WTC11 (cell line): ENCODE measurements at regions not wholly inside any gene's neighbourhood (a gene's known extent, or its start where the extent isn't known, plus 50 kb on each side); places are given as distances from the start of the nearest gene placed in this dataset.

Experiments used
- ATAC-seq: fragments of 200-7000 bp; cut with Tn5 transposase; 2 replicates; pipeline ENCODE4 v1.10.0; 2021; ENCODE audit warnings: mild to moderate bottlenecking, moderate library complexity
- CTCF ChIA-PET: fragments of 300-600 bp; sonication (Branson Sonifier 250); formaldehyde crosslinking; loops from one replicate; lab custom pipeline; 2021; ENCODE audit warnings: antibody characterized with exemption; lab: Charles Lee
- POLR2A ChIA-PET: fragments of 350-600 bp; sonication (Branson Sonifier 250); formaldehyde crosslinking; loops from one replicate; lab custom pipeline; 2021; ENCODE audit warnings: antibody characterized with exemption; lab: Charles Lee
- DNase-seq: peaks from one replicate; pipeline ENCODE4 v3.0.0; 2021; ENCODE audit warnings: low spot score
- H3K27ac Mint-ChIP-seq: 2 replicates; pipeline ENCODE4 v1.8.0; 2021; ENCODE audit warnings: mixed read lengths
- H3K27me3 Mint-ChIP-seq: 2 replicates; pipeline ENCODE4 v1.8.0; 2021; ENCODE audit warnings: low read depth, mild to moderate bottlenecking, moderate library complexity, mixed read lengths
- H3K36me3 Mint-ChIP-seq: 2 replicates; pipeline ENCODE4 v1.8.0; 2021; ENCODE audit warnings: mixed read lengths
- H3K4me1 Mint-ChIP-seq: 2 replicates; pipeline ENCODE4 v1.8.0; 2022; ENCODE audit warnings: mixed read lengths
- H3K4me3 Mint-ChIP-seq: 2 replicates; pipeline ENCODE4 v1.8.0; 2021; ENCODE audit warnings: mild to moderate bottlenecking, moderate library complexity, mixed read lengths
- H3K9me3 Mint-ChIP-seq: 2 replicates; pipeline ENCODE4 v1.8.0; 2021; ENCODE audit warnings: mixed read lengths
- ATF1 ChIP-seq: sonication (generic); formaldehyde crosslinking; IDR thresholded peaks from 2 replicates; pipeline ENCODE4 v1.8.1; 2023; ENCODE audit warnings: mild to moderate bottlenecking, moderate library complexity, missing genetic modification reagents
- FOXP4 ChIP-seq: sonication (generic); formaldehyde crosslinking; IDR thresholded peaks from 2 replicates; pipeline ENCODE4 v1.8.0; 2022; ENCODE audit warnings: mild to moderate bottlenecking, missing genetic modification reagents
- IRF2 ChIP-seq: sonication (generic); formaldehyde crosslinking; IDR thresholded peaks from 2 replicates; pipeline ENCODE4 v1.8.0; 2022; ENCODE audit warnings: low read depth, missing genetic modification reagents, borderline replicate concordance
- MXD4 ChIP-seq: fragments of 250-450 bp; sonication (Bioruptor Pico); IDR thresholded peaks from 2 replicates; pipeline ENCODE4 v1.8.0; 2021; ENCODE audit warnings: mild to moderate bottlenecking, moderate library complexity, borderline replicate concordance
- NR1H2 ChIP-seq: sonication (generic); formaldehyde crosslinking; IDR thresholded peaks from 2 replicates; pipeline ENCODE4 v1.9.0; 2021; ENCODE audit warnings: mild to moderate bottlenecking, moderate library complexity, missing genetic modification reagents
- NR3C1 ChIP-seq: sonication (generic); formaldehyde crosslinking; conservative IDR thresholded peaks from 2 replicates; pipeline ENCODE4 v1.8.1; 2023; ENCODE audit warnings: low read depth, mild to moderate bottlenecking, missing genetic modification reagents
- OVOL2 ChIP-seq: fragments of 250-450 bp; sonication (Bioruptor Pico); IDR thresholded peaks from 2 replicates; pipeline ENCODE4 v1.9.0; 2021; ENCODE audit warnings: mild to moderate bottlenecking, borderline replicate concordance
- RORB ChIP-seq: fragments of 250-450 bp; sonication (Bioruptor Pico); IDR thresholded peaks from 2 replicates; pipeline ENCODE4 v1.9.0; 2021; ENCODE audit warnings: mild to moderate bottlenecking
- ZBTB43 ChIP-seq: sonication (generic); formaldehyde crosslinking; IDR thresholded peaks from 2 replicates; pipeline ENCODE4 v1.8.1; 2023; ENCODE audit warnings: mild to moderate bottlenecking, missing genetic modification reagents
- ZNF232 ChIP-seq: sonication (generic); formaldehyde crosslinking; IDR thresholded peaks from 2 replicates; pipeline ENCODE4 v1.8.0; 2022; ENCODE audit warnings: mild to moderate bottlenecking, missing genetic modification reagents
- ZNF396 ChIP-seq: fragments of 250-450 bp; sonication (Bioruptor Pico); IDR thresholded peaks from 2 replicates; pipeline ENCODE4 v1.8.0; 2021; ENCODE audit warnings: mild to moderate bottlenecking, moderate library complexity, borderline replicate concordance
- TF ChIP-seq, protein P1 (sequence below): sonication (generic); formaldehyde crosslinking; IDR thresholded peaks from 2 replicates; pipeline ENCODE4 v1.8.0; 2022; ENCODE audit warnings: mild to moderate bottlenecking, missing genetic modification reagents
- TF ChIP-seq, protein P2 (sequence below): sonication (generic); formaldehyde crosslinking; IDR thresholded peaks from 2 replicates; pipeline ENCODE4 v1.8.0; 2023; ENCODE audit warnings: missing genetic modification reagents, mild to moderate bottlenecking, borderline replicate concordance
- TF ChIP-seq, protein P3 (sequence below): fragments of 250-450 bp; sonication (Bioruptor Pico); IDR thresholded peaks from 2 replicates; pipeline ENCODE4 v1.9.0; 2021; ENCODE audit warnings: mild to moderate bottlenecking
- TF ChIP-seq, protein P4 (sequence below): sonication (generic); formaldehyde crosslinking; IDR thresholded peaks from 2 replicates; pipeline ENCODE4 v1.8.1; 2023; ENCODE audit warnings: mild to moderate bottlenecking, missing genetic modification reagents, moderate library complexity

DNA sequence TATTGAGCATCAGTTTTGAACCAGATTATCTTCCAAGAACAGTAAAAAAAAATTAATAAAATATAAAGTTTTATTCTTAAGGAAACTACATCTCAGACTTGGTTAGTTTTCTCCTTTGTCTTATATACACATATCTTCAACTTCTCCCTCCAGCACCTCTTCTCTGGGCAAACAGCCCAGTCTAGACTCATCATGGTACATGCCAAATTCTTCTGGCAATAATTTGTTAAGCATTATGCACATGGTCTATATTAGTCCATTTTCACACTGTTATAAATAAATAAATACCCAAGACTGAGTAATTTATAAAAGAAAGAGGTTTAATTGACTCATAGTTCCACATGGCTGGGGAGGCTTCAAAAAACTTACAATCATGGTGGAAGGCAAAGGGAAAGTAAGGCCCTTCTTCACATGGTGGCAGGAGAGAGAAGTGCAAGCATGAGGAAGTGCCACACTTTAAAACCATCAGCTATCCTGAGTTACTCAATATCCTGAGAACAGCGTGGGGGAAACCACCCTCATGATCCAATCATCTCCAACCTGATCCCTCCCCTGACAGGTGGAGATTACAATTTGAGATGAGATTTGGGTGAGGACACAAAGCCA lies 108.7 kb upstream of the RNPC3 start (continued):
- no peak for TF ChIP-seq NR1H2 (CRISPR knock-in tag)

GRCh38 chr1:103387898-103388297 lies 137.6 kb upstream of the RNPC3 start:
- Mint-ChIP-seq H3K27me3 (no peaks in the 10 kb centered on the region), H3K9me3 (peaks cover 27% of the 10 kb centered on the region), H3K27ac (no peak overlapping the region), H3K4me1 (no peaks in the 10 kb centered on the region), H3K4me3 (no peak overlapping the region), H3K36me3 (peaks cover 10% of the 10 kb centered on the region)
- DNase-seq (no peak), ATAC-seq (no peak)
- ChIA-PET POLR2A (no interaction called here), CTCF (no interaction called here)
- no peak for TF ChIP-seq OVOL2 (CRISPR knock-in tag)
- TF ChIP-seq NR1H2 (CRISPR knock-in tag), result no peak
- no peak for TF ChIP-seq ZNF232 (CRISPR knock-in tag)
- TF ChIP-seq FOXP4 (CRISPR knock-in tag), result no peak
- no peak for TF ChIP-seq RORB (CRISPR knock-in tag)
- TF ChIP-seq, protein P1, sequence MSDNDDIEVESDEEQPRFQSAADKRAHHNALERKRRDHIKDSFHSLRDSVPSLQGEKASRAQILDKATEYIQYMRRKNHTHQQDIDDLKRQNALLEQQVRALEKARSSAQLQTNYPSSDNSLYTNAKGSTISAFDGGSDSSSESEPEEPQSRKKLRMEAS (CRISPR knock-in tag), result no peak
- no peak for TF ChIP-seq MXD4 (CRISPR knock-in tag)
- TF ChIP-seq ATF1 (CRISPR knock-in tag), result no peak
- TF ChIP-seq ZNF396 (CRISPR knock-in tag), result no peak
- no peak for TF ChIP-seq ZBTB43 (CRISPR knock-in tag)
- TF ChIP-seq, protein P2, sequence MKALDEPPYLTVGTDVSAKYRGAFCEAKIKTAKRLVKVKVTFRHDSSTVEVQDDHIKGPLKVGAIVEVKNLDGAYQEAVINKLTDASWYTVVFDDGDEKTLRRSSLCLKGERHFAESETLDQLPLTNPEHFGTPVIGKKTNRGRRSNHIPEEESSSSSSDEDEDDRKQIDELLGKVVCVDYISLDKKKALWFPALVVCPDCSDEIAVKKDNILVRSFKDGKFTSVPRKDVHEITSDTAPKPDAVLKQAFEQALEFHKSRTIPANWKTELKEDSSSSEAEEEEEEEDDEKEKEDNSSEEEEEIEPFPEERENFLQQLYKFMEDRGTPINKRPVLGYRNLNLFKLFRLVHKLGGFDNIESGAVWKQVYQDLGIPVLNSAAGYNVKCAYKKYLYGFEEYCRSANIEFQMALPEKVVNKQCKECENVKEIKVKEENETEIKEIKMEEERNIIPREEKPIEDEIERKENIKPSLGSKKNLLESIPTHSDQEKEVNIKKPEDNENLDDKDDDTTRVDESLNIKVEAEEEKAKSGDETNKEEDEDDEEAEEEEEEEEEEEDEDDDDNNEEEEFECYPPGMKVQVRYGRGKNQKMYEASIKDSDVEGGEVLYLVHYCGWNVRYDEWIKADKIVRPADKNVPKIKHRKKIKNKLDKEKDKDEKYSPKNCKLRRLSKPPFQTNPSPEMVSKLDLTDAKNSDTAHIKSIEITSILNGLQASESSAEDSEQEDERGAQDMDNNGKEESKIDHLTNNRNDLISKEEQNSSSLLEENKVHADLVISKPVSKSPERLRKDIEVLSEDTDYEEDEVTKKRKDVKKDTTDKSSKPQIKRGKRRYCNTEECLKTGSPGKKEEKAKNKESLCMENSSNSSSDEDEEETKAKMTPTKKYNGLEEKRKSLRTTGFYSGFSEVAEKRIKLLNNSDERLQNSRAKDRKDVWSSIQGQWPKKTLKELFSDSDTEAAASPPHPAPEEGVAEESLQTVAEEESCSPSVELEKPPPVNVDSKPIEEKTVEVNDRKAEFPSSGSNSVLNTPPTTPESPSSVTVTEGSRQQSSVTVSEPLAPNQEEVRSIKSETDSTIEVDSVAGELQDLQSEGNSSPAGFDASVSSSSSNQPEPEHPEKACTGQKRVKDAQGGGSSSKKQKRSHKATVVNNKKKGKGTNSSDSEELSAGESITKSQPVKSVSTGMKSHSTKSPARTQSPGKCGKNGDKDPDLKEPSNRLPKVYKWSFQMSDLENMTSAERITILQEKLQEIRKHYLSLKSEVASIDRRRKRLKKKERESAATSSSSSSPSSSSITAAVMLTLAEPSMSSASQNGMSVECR (CRISPR knock-in tag), result no peak
- TF ChIP-seq, protein P3, sequence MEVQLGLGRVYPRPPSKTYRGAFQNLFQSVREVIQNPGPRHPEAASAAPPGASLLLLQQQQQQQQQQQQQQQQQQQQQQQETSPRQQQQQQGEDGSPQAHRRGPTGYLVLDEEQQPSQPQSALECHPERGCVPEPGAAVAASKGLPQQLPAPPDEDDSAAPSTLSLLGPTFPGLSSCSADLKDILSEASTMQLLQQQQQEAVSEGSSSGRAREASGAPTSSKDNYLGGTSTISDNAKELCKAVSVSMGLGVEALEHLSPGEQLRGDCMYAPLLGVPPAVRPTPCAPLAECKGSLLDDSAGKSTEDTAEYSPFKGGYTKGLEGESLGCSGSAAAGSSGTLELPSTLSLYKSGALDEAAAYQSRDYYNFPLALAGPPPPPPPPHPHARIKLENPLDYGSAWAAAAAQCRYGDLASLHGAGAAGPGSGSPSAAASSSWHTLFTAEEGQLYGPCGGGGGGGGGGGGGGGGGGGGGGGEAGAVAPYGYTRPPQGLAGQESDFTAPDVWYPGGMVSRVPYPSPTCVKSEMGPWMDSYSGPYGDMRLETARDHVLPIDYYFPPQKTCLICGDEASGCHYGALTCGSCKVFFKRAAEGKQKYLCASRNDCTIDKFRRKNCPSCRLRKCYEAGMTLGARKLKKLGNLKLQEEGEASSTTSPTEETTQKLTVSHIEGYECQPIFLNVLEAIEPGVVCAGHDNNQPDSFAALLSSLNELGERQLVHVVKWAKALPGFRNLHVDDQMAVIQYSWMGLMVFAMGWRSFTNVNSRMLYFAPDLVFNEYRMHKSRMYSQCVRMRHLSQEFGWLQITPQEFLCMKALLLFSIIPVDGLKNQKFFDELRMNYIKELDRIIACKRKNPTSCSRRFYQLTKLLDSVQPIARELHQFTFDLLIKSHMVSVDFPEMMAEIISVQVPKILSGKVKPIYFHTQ, result no peak
- no peak for TF ChIP-seq NR3C1 (CRISPR knock-in tag)
- TF ChIP-seq, protein P4, sequence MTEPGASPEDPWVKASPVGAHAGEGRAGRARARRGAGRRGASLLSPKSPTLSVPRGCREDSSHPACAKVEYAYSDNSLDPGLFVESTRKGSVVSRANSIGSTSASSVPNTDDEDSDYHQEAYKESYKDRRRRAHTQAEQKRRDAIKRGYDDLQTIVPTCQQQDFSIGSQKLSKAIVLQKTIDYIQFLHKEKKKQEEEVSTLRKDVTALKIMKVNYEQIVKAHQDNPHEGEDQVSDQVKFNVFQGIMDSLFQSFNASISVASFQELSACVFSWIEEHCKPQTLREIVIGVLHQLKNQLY (CRISPR knock-in tag), result no peak
- TF ChIP-seq IRF2 (CRISPR knock-in tag), result no peak
